Kidney epithelial cell (primary cell): ENCODE measurements at regions not wholly inside any gene's neighbourhood (a gene's known extent, or its start where the extent isn't known, plus 50 kb on each side); places are given as distances from the start of the nearest gene placed in this dataset.
A peak's percentile ranks its signal among the peaks of the same experiment; 100 is the strongest.

Source experiments
- DNase-seq: peaks from one replicate; pipeline ENCODE4 v3.0.0-alpha.2; 2010; ENCODE audit warnings: low read depth
- H3K27me3 ChIP-seq: 2 replicates; pipeline ENCODE4 v1.6.0; 2011; ENCODE audit warnings: low read length; ENCODE audit not compliant: control insufficient read depth, insufficient read depth
- H3K36me3 ChIP-seq: 2 replicates; pipeline ENCODE4 v1.5.1; 2011; ENCODE audit warnings: low read length; ENCODE audit not compliant: control insufficient read depth, insufficient read depth
- H3K4me3 ChIP-seq: 2 replicates; pipeline ENCODE4 v1.5.1; 2011; ENCODE audit warnings: low read depth, mild to moderate bottlenecking, control low read depth, low read length
- CTCF ChIP-seq: IDR thresholded peaks from 2 replicates; pipeline ENCODE4 v1.5.1; 2011; ENCODE audit warnings: mild to moderate bottlenecking, moderate library complexity, low read length, control low read depth, inconsistent platforms; ENCODE audit not compliant: insufficient read depth, poor library complexity, severe bottlenecking

DNA sequence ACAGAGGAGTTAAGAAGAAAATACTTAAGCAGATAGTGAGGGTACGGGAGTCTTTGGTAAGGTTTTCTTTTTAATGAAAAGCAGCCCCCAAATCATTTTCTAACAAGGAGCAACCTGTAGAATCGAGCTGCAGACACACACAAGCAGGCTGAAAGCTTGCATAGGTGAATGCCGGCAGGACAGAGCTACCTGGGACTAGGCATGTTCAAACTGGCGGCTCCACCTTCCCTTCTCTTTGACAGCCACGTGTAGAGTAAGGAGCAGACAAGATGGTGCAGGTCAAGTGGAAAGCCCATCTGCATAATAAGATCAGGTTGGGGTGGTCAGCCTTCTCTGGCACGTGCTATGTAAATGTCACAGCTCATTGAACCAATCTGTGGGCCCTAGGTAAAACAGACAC, 1292.4 kb downstream of the EPHA7 start:
- Histone ChIP-seq H3K36me3 (no peaks in the 10 kb centered on the region), H3K4me3 (no peak overlapping the region), H3K27me3 (no peaks in the 10 kb centered on the region)
- no peak for TF ChIP-seq CTCF
- no peak for DNase-seq

DNA sequence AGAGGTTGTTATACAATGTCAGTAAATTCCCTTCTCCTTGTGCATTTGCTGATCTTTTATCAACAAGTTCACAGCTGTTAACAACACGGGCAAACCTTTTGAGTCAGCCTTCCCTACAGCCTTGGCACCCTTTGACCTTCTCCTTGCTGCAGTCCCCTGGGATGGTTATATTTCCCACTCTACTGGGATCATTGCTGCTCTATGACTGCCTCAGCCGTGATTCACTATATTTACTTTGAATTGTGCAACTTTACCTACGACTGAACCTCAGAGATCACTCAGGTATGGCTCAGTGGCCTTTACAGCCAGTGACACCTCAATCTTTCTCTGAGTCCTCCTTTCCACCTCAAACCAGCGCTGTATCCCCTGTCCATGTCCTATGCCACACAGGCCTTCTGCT, 1293.3 kb downstream of the EPHA7 start:
- no peaks in the 10 kb centered on the region for H3K36me3 ChIP-seq
- TF ChIP-seq CTCF: no peak
- DNase-seq: no peak
- no peaks in the 10 kb centered on the region for H3K27me3 ChIP-seq
- no peak overlapping the region for H3K4me3 ChIP-seq

- no peaks in the 10 kb centered on the region for H3K27me3 ChIP-seq
- no peak for DNase-seq
- H3K36me3 ChIP-seq: no peaks in the 10 kb centered on the region
- TF ChIP-seq CTCF: no peak
- no peak overlapping the region for H3K4me3 ChIP-seq
These were observed 1293.7 kb downstream of the EPHA7 start for GRCh38 chr6:92125681-92126080.

GRCh38 chr6:92124200-92124651, 1295.1 kb downstream of the EPHA7 start:
- no peak overlapping the region for H3K4me3 ChIP-seq
- no peak for DNase-seq
- no peak for TF ChIP-seq CTCF
- no peaks in the 10 kb centered on the region for H3K36me3 ChIP-seq
- H3K27me3 ChIP-seq: no peaks in the 10 kb centered on the region

DNA sequence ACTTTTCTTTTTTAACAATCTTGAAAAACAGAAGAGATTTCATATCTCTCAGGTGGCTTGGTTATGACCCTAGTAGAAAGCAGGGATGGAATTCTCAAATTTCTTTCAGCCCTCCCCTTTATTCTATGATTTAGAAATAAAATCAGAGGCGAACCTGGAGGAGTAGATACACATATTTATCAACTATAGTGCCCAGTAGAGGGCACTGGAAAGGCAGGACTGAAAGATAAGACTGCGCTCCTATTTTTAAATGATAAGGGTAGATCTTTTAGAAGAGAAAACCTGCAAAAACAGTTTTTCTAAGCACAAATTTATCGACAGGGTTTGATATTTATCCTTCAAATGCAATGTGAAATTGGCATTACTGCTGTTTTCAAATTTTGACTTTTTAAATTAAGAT, 1296.6 kb downstream of the EPHA7 start:
- DNase-seq: no peak
- peak; percentile 52 for TF ChIP-seq CTCF

GRCh38 chr6:92121228-92121627, 1298.1 kb downstream of the EPHA7 start:
- Histone ChIP-seq H3K36me3 (no peaks in the 10 kb centered on the region), H3K27me3 (no peaks in the 10 kb centered on the region), H3K4me3 (no peak overlapping the region)
- no peak for TF ChIP-seq CTCF
- no peak for DNase-seq

More for the DNA sequence above, 1296.6 kb downstream of the EPHA7 start:
- H3K27me3 ChIP-seq: no peaks in the 10 kb centered on the region
- H3K36me3 ChIP-seq: no peaks in the 10 kb centered on the region
- no peak overlapping the region for H3K4me3 ChIP-seq
